Mesenchymal stem cell (in vitro differentiated cells and primary cell): ENCODE measurements at regions not wholly inside any gene's neighbourhood (a gene's known extent, or its start where the extent isn't known, plus 50 kb on each side); places are given as distances from the start of the nearest gene placed in this dataset.

Source experiments
- DNase-seq: peaks from one replicate; pipeline ENCODE4 v3.0.0-alpha.2; 2013
- H2AFZ ChIP-seq: one replicate; pipeline ENCODE4 v1.6.1; 2013; ENCODE audit warnings: low read depth, mild to moderate bottlenecking, control low read depth, inconsistent platforms, low read length, moderate library complexity
- H2AK5ac ChIP-seq: 2 replicates; pipeline ENCODE4 v1.6.1; 2013; ENCODE audit warnings: low read length, moderate library complexity, mild to moderate bottlenecking, inconsistent platforms; ENCODE audit not compliant: severe bottlenecking
- H2BK120ac ChIP-seq: one replicate; pipeline ENCODE4 v1.6.1; 2013; ENCODE audit warnings: low read depth, mild to moderate bottlenecking, inconsistent platforms, low read length, moderate library complexity
- H2BK12ac ChIP-seq, 2 experiments: one replicate each; pipeline ENCODE4 v1.6.1; 2013; ENCODE audit warnings: inconsistent platforms in 2 of 2, low read length in 2 of 2, mild to moderate bottlenecking in 2 of 2, moderate library complexity in 2 of 2, control low read depth in 1 of 2
- H2BK15ac ChIP-seq: one replicate; pipeline ENCODE4 v1.6.1; 2013; ENCODE audit warnings: mild to moderate bottlenecking, low read depth, inconsistent platforms; ENCODE audit not compliant: poor library complexity, severe bottlenecking
- H2BK5ac ChIP-seq: 2 replicates; pipeline ENCODE4 v1.6.1; 2013; ENCODE audit warnings: low read depth, mild to moderate bottlenecking, low read length, control low read depth, inconsistent platforms; ENCODE audit not compliant: poor library complexity, severe bottlenecking
- H3K14ac ChIP-seq, 2 experiments: one replicate each; pipeline ENCODE4 v1.6.1; 2013; ENCODE audit warnings: inconsistent platforms in 2 of 2, low read length in 2 of 2, control low read depth in 1 of 2, mild to moderate bottlenecking in 1 of 2, moderate library complexity in 1 of 2
- H3K18ac ChIP-seq, 2 experiments: one replicate each; pipeline ENCODE4 v1.6.1; 2013; ENCODE audit warnings: inconsistent platforms in 2 of 2, low read length in 2 of 2, control low read depth in 1 of 2, low read depth in 1 of 2, mild to moderate bottlenecking in 1 of 2
- H3K23ac ChIP-seq, 2 experiments: one replicate each; pipeline ENCODE4 v1.6.1; 2013; ENCODE audit warnings: inconsistent platforms in 2 of 2, low read length in 2 of 2, mild to moderate bottlenecking in 2 of 2, moderate library complexity in 2 of 2, control low read depth in 1 of 2
- H3K27ac ChIP-seq: 2 replicates; pipeline ENCODE4 v1.5.1; 2013; ENCODE audit warnings: mild to moderate bottlenecking, moderate library complexity, low read length, control low read depth, inconsistent platforms; ENCODE audit not compliant: poor library complexity, severe bottlenecking
- H3K27me3 ChIP-seq, 2 experiments: 2 replicates each; pipeline versions ENCODE4 v1.6.1 to v1.7.0; 2013; ENCODE audit warnings: low read length in 2 of 2, mild to moderate bottlenecking in 2 of 2, moderate library complexity in 2 of 2, control low read depth in 1 of 2, inconsistent platforms in 1 of 2; ENCODE audit not compliant: control insufficient read depth in 1 of 2, insufficient read depth in 1 of 2
- H3K36me3 ChIP-seq, 2 experiments: 2 replicates each; pipeline versions ENCODE4 v1.6.1 to v1.7.0; 2013; ENCODE audit warnings: low read length in 2 of 2, control low read depth in 1 of 2, inconsistent platforms in 1 of 2, low read depth in 1 of 2, mild to moderate bottlenecking in 1 of 2; ENCODE audit not compliant: insufficient read depth in 2 of 2, control insufficient read depth in 1 of 2
- H3K4ac ChIP-seq, 2 experiments: one replicate each; pipeline ENCODE4 v1.6.1; 2013; ENCODE audit warnings: inconsistent platforms in 2 of 2, low read length in 2 of 2, mild to moderate bottlenecking in 2 of 2, moderate library complexity in 2 of 2, control low read depth in 1 of 2, low read depth in 1 of 2
- H3K4me1 ChIP-seq: 2 replicates; pipeline ENCODE4 v1.6.1; 2013; ENCODE audit warnings: low read depth, low read length, control low read depth; ENCODE audit not compliant: control insufficient read depth, insufficient read depth
- H3K4me2 ChIP-seq: 2 replicates; pipeline ENCODE4 v1.6.1; 2013; ENCODE audit warnings: low read length, mild to moderate bottlenecking, inconsistent platforms; ENCODE audit not compliant: poor library complexity, severe bottlenecking
- H3K4me3 ChIP-seq, 2 experiments: 2 replicates each; pipeline versions ENCODE4 v1.5.1 to v1.7.0; 2013; ENCODE audit warnings: low read length in 2 of 2, mild to moderate bottlenecking in 2 of 2, control low read depth in 1 of 2, low read depth in 1 of 2; ENCODE audit not compliant: insufficient read depth in 1 of 2
- H3K79me1 ChIP-seq: replicated peaks from 2 replicates; pipeline ENCODE4 v1.6.1; 2013; ENCODE audit warnings: mild to moderate bottlenecking, control low read depth, low read length, inconsistent platforms; ENCODE audit not compliant: poor library complexity, severe bottlenecking
- H3K9ac ChIP-seq: 2 replicates; pipeline ENCODE4 v1.7.0; 2013; ENCODE audit warnings: mild to moderate bottlenecking, low read length, moderate library complexity
- H3K9me3 ChIP-seq: 2 replicates; pipeline ENCODE4 v1.7.0; 2013; ENCODE audit warnings: mild to moderate bottlenecking, low read length; ENCODE audit not compliant: control insufficient read depth
- H4K8ac ChIP-seq: one replicate; pipeline ENCODE4 v1.6.1; 2013; ENCODE audit warnings: inconsistent platforms, mild to moderate bottlenecking, low read length, moderate library complexity
- H4K91ac ChIP-seq: one replicate; pipeline ENCODE4 v1.6.1; 2013; ENCODE audit warnings: mild to moderate bottlenecking, low read length, inconsistent platforms
- WGBS: methylation state at CpG from one replicate; pipeline ENCODE4 v1.1.7; 2013; ENCODE audit warnings: mixed read lengths; 5-methylcytosine and 5-hydroxymethylcytosine counted together

DNA sequence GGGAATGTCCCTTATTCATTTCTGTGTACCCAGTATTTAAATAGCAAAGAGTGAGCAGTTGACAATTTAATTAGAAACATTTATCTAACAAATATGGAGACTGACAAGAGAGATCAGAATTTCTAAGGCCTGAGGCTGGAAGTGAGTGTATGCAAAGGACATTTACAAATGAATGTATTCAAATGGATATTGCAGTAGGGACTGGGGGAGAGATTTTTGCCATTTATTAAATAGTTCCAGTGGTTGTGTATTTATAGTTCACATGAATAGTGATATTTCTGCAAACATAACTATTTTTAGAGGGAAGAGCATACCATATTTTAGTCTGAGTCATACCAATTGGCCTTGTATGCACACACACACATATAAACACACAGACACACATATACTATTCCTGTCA lies 592.4 kb downstream of the GLUD2 start:
- no peak overlapping the region for H2BK12ac ChIP-seq
- H3K4ac ChIP-seq = no peak overlapping the region
- H3K27me3 ChIP-seq = no peaks in the 10 kb centered on the region
- no peak overlapping the region for H3K18ac ChIP-seq
- no peak overlapping the region for H4K91ac ChIP-seq
- no peak overlapping the region for H3K23ac ChIP-seq
- H3K79me1 ChIP-seq = no peaks in the 10 kb centered on the region
- H3K27ac ChIP-seq = no peak overlapping the region
- H3K4me1 ChIP-seq = no peaks in the 10 kb centered on the region
- H4K8ac ChIP-seq = no peak overlapping the region
- no peak overlapping the region for H3K9ac ChIP-seq
- H2BK5ac ChIP-seq = no peak overlapping the region
- H3K36me3 ChIP-seq = no peaks in the 10 kb centered on the region
- H2BK120ac ChIP-seq = no peak overlapping the region
- DNase-seq = no peak
- H2BK15ac ChIP-seq = no peak overlapping the region
- H3K14ac ChIP-seq = no peak overlapping the region
- no peak overlapping the region for H3K4me2 ChIP-seq
- H3K4me3 ChIP-seq = no peak overlapping the region
- no peak overlapping the region for H2AK5ac ChIP-seq
- H3K9me3 ChIP-seq = no peaks in the 10 kb centered on the region
- H2AFZ ChIP-seq = no peak overlapping the region

DNA sequence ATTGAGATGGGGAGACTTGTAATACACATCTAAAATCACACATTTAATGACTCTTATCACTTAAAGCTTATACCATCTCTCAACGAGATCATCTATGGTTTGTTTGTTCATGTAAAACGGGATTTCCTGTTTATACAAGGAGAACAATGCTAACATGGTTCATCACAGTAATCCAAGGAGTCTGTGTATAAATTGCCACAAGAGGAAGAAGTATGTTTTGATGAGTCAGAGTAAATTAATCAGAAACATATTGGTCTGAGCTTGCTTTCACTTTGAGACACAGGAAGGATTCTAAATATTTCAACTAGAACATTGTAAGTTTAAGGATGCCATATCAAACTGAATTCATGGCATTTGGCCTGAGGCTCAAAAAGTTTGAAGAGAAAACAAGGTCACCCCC lies 594.1 kb downstream of the GLUD2 start:
- no peak for DNase-seq
- no peak overlapping the region for H3K23ac ChIP-seq
- H3K9me3 ChIP-seq = no peaks in the 10 kb centered on the region
- H3K4me1 ChIP-seq = no peaks in the 10 kb centered on the region
- no peak overlapping the region for H2BK5ac ChIP-seq
- H3K79me1 ChIP-seq = no peaks in the 10 kb centered on the region
- H4K91ac ChIP-seq = no peak overlapping the region
- no peak overlapping the region for H3K4me3 ChIP-seq
- H2BK120ac ChIP-seq = no peak overlapping the region
- H3K4me2 ChIP-seq = no peak overlapping the region
- H2BK12ac ChIP-seq = no peak overlapping the region
- peak overlapping the region; percentile 4 for H3K9ac ChIP-seq
- no peaks in the 10 kb centered on the region for H3K27me3 ChIP-seq
- H3K4ac ChIP-seq = no peak overlapping the region
- H3K27ac ChIP-seq = peak overlapping the region; percentile 43
- no peak overlapping the region for H4K8ac ChIP-seq
- H2AFZ ChIP-seq = no peak overlapping the region
- H3K18ac ChIP-seq = no peak overlapping the region
- H3K36me3 ChIP-seq = no peaks in the 10 kb centered on the region
- H2AK5ac ChIP-seq = no peak overlapping the region
- no CpG with 5 or more reads among the region's 2 CpGs for WGBS
- H3K14ac ChIP-seq = no peak overlapping the region
- no peak overlapping the region for H2BK15ac ChIP-seq

GRCh38 chrX:121642415-121642814 lies 595.0 kb downstream of the GLUD2 start:
- peak overlapping the region; percentile 45 for H3K27ac ChIP-seq

GRCh38 chrX:121649417-121649816 lies 602.0 kb downstream of the GLUD2 start:
- no peak for DNase-seq
- no peak overlapping the region for H3K18ac ChIP-seq
- H3K36me3 ChIP-seq = no peaks in the 10 kb centered on the region
- H2BK12ac ChIP-seq = no peak overlapping the region
- H3K79me1 ChIP-seq = no peaks in the 10 kb centered on the region
- H3K9me3 ChIP-seq = no peaks in the 10 kb centered on the region
- no peak overlapping the region for H3K14ac ChIP-seq
- H2BK120ac ChIP-seq = no peak overlapping the region
- H2BK15ac ChIP-seq = no peak overlapping the region
- no peak overlapping the region for H2AFZ ChIP-seq
- no peak overlapping the region for H2AK5ac ChIP-seq
- H3K4me3 ChIP-seq = no peak overlapping the region
- no peak overlapping the region for H4K8ac ChIP-seq
- no peak overlapping the region for H3K4me2 ChIP-seq
- H4K91ac ChIP-seq = no peak overlapping the region
- H2BK5ac ChIP-seq = no peak overlapping the region
- H3K23ac ChIP-seq = no peak overlapping the region
- H3K4ac ChIP-seq = no peak overlapping the region
- no peak overlapping the region for H3K9ac ChIP-seq
- H3K27me3 ChIP-seq = no peaks in the 10 kb centered on the region
- H3K4me1 ChIP-seq = no peaks in the 10 kb centered on the region
- H3K27ac ChIP-seq = no peak overlapping the region

More at GRCh38 chrX:121642415-121642814, 595.0 kb downstream of the GLUD2 start:
- no peaks in the 10 kb centered on the region for H3K27me3 ChIP-seq
- no peaks in the 10 kb centered on the region for H3K36me3 ChIP-seq
- peak overlapping the region; percentile 1 for H3K9ac ChIP-seq
- H4K91ac ChIP-seq = no peak overlapping the region
- H3K14ac ChIP-seq = no peak overlapping the region
- no peak overlapping the region for H3K18ac ChIP-seq
- H3K4me2 ChIP-seq = no peak overlapping the region
- WGBS = no CpG with 5 or more reads among the region's 1 CpG
- no peak overlapping the region for H3K4me3 ChIP-seq
- no peaks in the 10 kb centered on the region for H3K79me1 ChIP-seq
- no peak overlapping the region for H3K4ac ChIP-seq
- H3K9me3 ChIP-seq = no peaks in the 10 kb centered on the region
- H3K4me1 ChIP-seq = no peaks in the 10 kb centered on the region
- H3K23ac ChIP-seq = no peak overlapping the region
- H2BK120ac ChIP-seq = no peak overlapping the region
- no peak overlapping the region for H2BK12ac ChIP-seq
- no peak overlapping the region for H2BK15ac ChIP-seq
- H2AFZ ChIP-seq = no peak overlapping the region
- no peak for DNase-seq
- no peak overlapping the region for H2BK5ac ChIP-seq
- H2AK5ac ChIP-seq = no peak overlapping the region
- H4K8ac ChIP-seq = no peak overlapping the region
